OCI-LY3 (cell line): ENCODE measurements at regions not wholly inside any gene's neighbourhood (a gene's known extent, or its start where the extent isn't known, plus 50 kb on each side); places are given as distances from the start of the nearest gene placed in this dataset.

Source experiments
- CTCF ChIP-seq: fragments of 200-600, 300-600 bp; sonication (generic); IDR thresholded peaks from 2 replicates; pipeline ENCODE4 v1.5.1; 2014; ENCODE audit warnings: antibody characterized with exemption, low read length, low read depth
- EZH2phosphoT487 ChIP-seq: fragments of 200-600 bp; shearing (Covaris generic); IDR thresholded peaks from 2 replicates; pipeline ENCODE4 v1.6.1; 2018; ENCODE audit warnings: antibody characterized with exemption, mixed run types, low read depth

GRCh38 chr10:3606309-3606708 is 178.7 kb downstream of the KLF6 start:
- TF ChIP-seq CTCF = no peak
- TF ChIP-seq EZH2phosphoT487 = no peak
